ENCODE measurements at regions not wholly inside any gene's neighbourhood (a gene's known extent, or its start where the extent isn't known, plus 50 kb on each side); places are given as distances from the start of the nearest gene placed in this dataset.

- TF ChIP-seq CTCF (IDR thresholded peaks at IDR 0.05) = no peak
- no peak for DNase-seq (ENCODE audit: low spot score)
- no peak overlapping the region for H3K27ac Mint-ChIP-seq (ENCODE audit: unreplicated experiment)
- peaks cover 21% of the 10 kb centered on the region for H3K4me1 Mint-ChIP-seq (ENCODE audit: low read depth)
- H3K4me3 Mint-ChIP-seq (ENCODE audit: unreplicated experiment) = no peak overlapping the region
- H3K9me3 Mint-ChIP-seq (ENCODE audit: low read depth) = no peaks in the 10 kb centered on the region
- no peaks in the 10 kb centered on the region for H3K36me3 Mint-ChIP-seq (ENCODE audit: low read depth)
- peaks cover 6% of the 10 kb centered on the region for H3K27me3 Mint-ChIP-seq (ENCODE audit: low read depth)
Measured at GRCh38 chr1:101136271-101136670, 100.5 kb upstream of the S1PR1 start.

GRCh38 chr1:101135526-101135925, 101.3 kb upstream of the S1PR1 start:
- no peak overlapping the region for H3K4me3 Mint-ChIP-seq (ENCODE audit: unreplicated experiment)

GRCh38 chr1:101131239-101131843, 105.5 kb upstream of the S1PR1 start:
- TF ChIP-seq CTCF (IDR thresholded peaks at IDR 0.05) = no peak
- DNase-seq (ENCODE audit: low spot score) = no peak
- Mint-ChIP-seq H3K36me3 (ENCODE audit: low read depth) (no peaks in the 10 kb centered on the region), H3K9me3 (ENCODE audit: low read depth) (no peaks in the 10 kb centered on the region), H3K27ac (ENCODE audit: unreplicated experiment) (no peak overlapping the region), H3K4me3 (ENCODE audit: unreplicated experiment) (no peak overlapping the region), H3K4me1 (ENCODE audit: low read depth) (peaks cover 6% of the 10 kb centered on the region), H3K27me3 (ENCODE audit: low read depth) (peaks cover 19% of the 10 kb centered on the region)

More at GRCh38 chr1:101135526-101135925, 101.3 kb upstream of the S1PR1 start:
- Mint-ChIP-seq H3K27me3 (ENCODE audit: low read depth) (peaks cover 10% of the 10 kb centered on the region), H3K36me3 (ENCODE audit: low read depth) (no peaks in the 10 kb centered on the region), H3K4me1 (ENCODE audit: low read depth) (peaks cover 21% of the 10 kb centered on the region), H3K9me3 (ENCODE audit: low read depth) (no peaks in the 10 kb centered on the region), H3K27ac (ENCODE audit: unreplicated experiment) (no peak overlapping the region)
- no peak for DNase-seq (ENCODE audit: low spot score)
- TF ChIP-seq CTCF (IDR thresholded peaks at IDR 0.05) = no peak

GRCh38 chr1:101130673-101131072, 105.1 kb upstream of the DPH5 start:
- no peak for TF ChIP-seq CTCF (IDR thresholded peaks at IDR 0.05)
- no peaks in the 10 kb centered on the region for H3K36me3 Mint-ChIP-seq (ENCODE audit: low read depth)
- DNase-seq (ENCODE audit: low spot score) = no peak
- no peaks in the 10 kb centered on the region for H3K4me1 Mint-ChIP-seq (ENCODE audit: low read depth)
- no peaks in the 10 kb centered on the region for H3K9me3 Mint-ChIP-seq (ENCODE audit: low read depth)
- no peak overlapping the region for H3K27ac Mint-ChIP-seq (ENCODE audit: unreplicated experiment)
- peaks cover 19% of the 10 kb centered on the region for H3K27me3 Mint-ChIP-seq (ENCODE audit: low read depth)
- no peak overlapping the region for H3K4me3 Mint-ChIP-seq (ENCODE audit: unreplicated experiment)

- Mint-ChIP-seq H3K36me3 (ENCODE audit: low read depth) (no peaks in the 10 kb centered on the region), H3K4me1 (ENCODE audit: low read depth) (no peaks in the 10 kb centered on the region), H3K4me3 (ENCODE audit: unreplicated experiment) (no peak overlapping the region)
Measured at GRCh38 chr1:101128846-101129245, 103.3 kb upstream of the DPH5 start.

More at GRCh38 chr1:101128846-101129245, 103.3 kb upstream of the DPH5 start:
- Mint-ChIP-seq H3K27ac (ENCODE audit: unreplicated experiment) (no peak overlapping the region), H3K9me3 (ENCODE audit: low read depth) (no peaks in the 10 kb centered on the region), H3K27me3 (ENCODE audit: low read depth) (peaks cover 20% of the 10 kb centered on the region)
- no peak for DNase-seq (ENCODE audit: low spot score)
- no peak for TF ChIP-seq CTCF (IDR thresholded peaks at IDR 0.05)
